ENCODE measurements at regions not wholly inside any gene's neighbourhood (a gene's known extent, or its start where the extent isn't known, plus 50 kb on each side); places are given as distances from the start of the nearest gene placed in this dataset.

GRCh38 chr10:80964179-80964578, 426.5 kb downstream of the SH2D4B start:
- TF ChIP-seq SIN3A (IDR thresholded peaks at IDR 0.05; ENCODE audit: borderline replicate concordance, insufficient read depth, low read depth, low read length) (no peak), CTCF (IDR thresholded peaks at IDR 0.05) (no peak), TCF7L2 (IDR thresholded peaks at IDR 0.05; ENCODE audit: low read depth, low read length) (no peak), REST (IDR thresholded peaks at IDR 0.05; ENCODE audit: insufficient read depth in 1 of 2, low read depth in 2 of 2, low read length in 1 of 2) (no peak)

Measured in Panc1 (cell line).